ENCODE measurements at regions not wholly inside any gene's neighbourhood (a gene's known extent, or its start where the extent isn't known, plus 50 kb on each side); places are given as distances from the start of the nearest gene placed in this dataset.

- DNase-seq (ENCODE audit: low spot score) = no peak
- intact Hi-C loops (cut with DNase I) = no loop called here
- no peak for ATAC-seq
These were observed 321.0 kb downstream of the IGSF11 start for GRCh38 chr3:118713502-118714207.

- intact Hi-C loops (cut with DNase I) = no loop called here
- DNase-seq (ENCODE audit: low spot score) (no peak), ATAC-seq (no peak)
These were observed 319.8 kb downstream of the IGSF11 start for GRCh38 chr3:118714800-118715199.

GRCh38 chr3:118729546-118729945 lies 305.1 kb downstream of the IGSF11 start:
- intact Hi-C loops (cut with DNase I) = no loop called here
- no peak for DNase-seq (ENCODE audit: low spot score)
- no peak for ATAC-seq

GRCh38 chr3:118734664-118735063 lies 300.0 kb downstream of the IGSF11 start:
- DNase-seq (ENCODE audit: low spot score) (no peak), ATAC-seq (no peak)
- intact Hi-C loops (cut with DNase I) = no loop called here

GRCh38 chr3:118736107-118736506 lies 298.5 kb downstream of the IGSF11 start:
- DNase-seq (ENCODE audit: low spot score) (no peak), ATAC-seq (no peak)
- intact Hi-C loops (cut with DNase I) = no loop called here

- DNase-seq (ENCODE audit: low spot score) (no peak), ATAC-seq (no peak)
- intact Hi-C loops (cut with DNase I) = no loop called here
These were observed 293.8 kb downstream of the IGSF11 start for GRCh38 chr3:118740722-118741290.

- intact Hi-C loops (cut with DNase I) = no loop called here
- DNase-seq (ENCODE audit: low spot score) (no peak), ATAC-seq (no peak)
These were observed 291.9 kb downstream of the IGSF11 start for GRCh38 chr3:118742760-118743159.

- intact Hi-C loops (cut with DNase I) = no loop called here
- no peak for ATAC-seq
These were observed 290.5 kb downstream of the IGSF11 start for GRCh38 chr3:118744186-118744585.

GRCh38 chr3:118754406-118755252 lies 280.0 kb downstream of the IGSF11 start:
- intact Hi-C loops (cut with DNase I) = no loop called here
- DNase-seq (ENCODE audit: low spot score) = no peak
- no peak for ATAC-seq

More at GRCh38 chr3:118744186-118744585, 290.5 kb downstream of the IGSF11 start:
- no peak for DNase-seq (ENCODE audit: low spot score)

- ATAC-seq (no peak), DNase-seq (ENCODE audit: low spot score) (no peak)
- intact Hi-C loops (cut with DNase I) = no loop called here
These were observed 279.3 kb downstream of the IGSF11 start for GRCh38 chr3:118755253-118755801.

GRCh38 chr3:118760585-118761290 lies 273.9 kb downstream of the IGSF11 start:
- ATAC-seq (no peak), DNase-seq (ENCODE audit: low spot score) (no peak)
- intact Hi-C loops (cut with DNase I) = no loop called here

- intact Hi-C loops (cut with DNase I) = no loop called here
- DNase-seq (ENCODE audit: low spot score) (no peak), ATAC-seq (no peak)
These were observed 273.4 kb downstream of the IGSF11 start for GRCh38 chr3:118761291-118761606.

- intact Hi-C loops (cut with DNase I) = no loop called here
- no peak for DNase-seq (ENCODE audit: low spot score)
- no peak for ATAC-seq
These were observed 268.9 kb downstream of the IGSF11 start for GRCh38 chr3:118765636-118766305.

GRCh38 chr3:118766306-118766669 lies 268.4 kb downstream of the IGSF11 start:
- DNase-seq (ENCODE audit: low spot score) = no peak

GRCh38 chr3:118772036-118772435 lies 262.6 kb downstream of the IGSF11 start:
- no peak for ATAC-seq
- intact Hi-C loops (cut with DNase I) = no loop called here
- no peak for DNase-seq (ENCODE audit: low spot score)

More at GRCh38 chr3:118766306-118766669, 268.4 kb downstream of the IGSF11 start:
- no peak for ATAC-seq
- intact Hi-C loops (cut with DNase I) = no loop called here

GRCh38 chr3:118772547-118773011 lies 262.1 kb downstream of the IGSF11 start:
- ATAC-seq (no peak), DNase-seq (ENCODE audit: low spot score) (no peak)
- intact Hi-C loops (cut with DNase I) = no loop called here

- DNase-seq (ENCODE audit: low spot score) (no peak), ATAC-seq (no peak)
- intact Hi-C loops (cut with DNase I) = no loop called here
These were observed 259.6 kb downstream of the IGSF11 start for GRCh38 chr3:118775021-118775420.

GRCh38 chr3:118778201-118778600 lies 256.4 kb downstream of the IGSF11 start:
- intact Hi-C loops (cut with DNase I) = no loop called here
- ATAC-seq (no peak), DNase-seq (ENCODE audit: low spot score) (no peak)

- DNase-seq (ENCODE audit: low spot score) = no peak
- intact Hi-C loops (cut with DNase I) = no loop called here
- ATAC-seq = no peak
These were observed 253.4 kb downstream of the IGSF11 start for GRCh38 chr3:118781232-118781631.

All from sciatic nerve (tissue), 2 donors.